ENCODE measurements at regions not wholly inside any gene's neighbourhood (a gene's known extent, or its start where the extent isn't known, plus 50 kb on each side); places are given as distances from the start of the nearest gene placed in this dataset.

DNA sequence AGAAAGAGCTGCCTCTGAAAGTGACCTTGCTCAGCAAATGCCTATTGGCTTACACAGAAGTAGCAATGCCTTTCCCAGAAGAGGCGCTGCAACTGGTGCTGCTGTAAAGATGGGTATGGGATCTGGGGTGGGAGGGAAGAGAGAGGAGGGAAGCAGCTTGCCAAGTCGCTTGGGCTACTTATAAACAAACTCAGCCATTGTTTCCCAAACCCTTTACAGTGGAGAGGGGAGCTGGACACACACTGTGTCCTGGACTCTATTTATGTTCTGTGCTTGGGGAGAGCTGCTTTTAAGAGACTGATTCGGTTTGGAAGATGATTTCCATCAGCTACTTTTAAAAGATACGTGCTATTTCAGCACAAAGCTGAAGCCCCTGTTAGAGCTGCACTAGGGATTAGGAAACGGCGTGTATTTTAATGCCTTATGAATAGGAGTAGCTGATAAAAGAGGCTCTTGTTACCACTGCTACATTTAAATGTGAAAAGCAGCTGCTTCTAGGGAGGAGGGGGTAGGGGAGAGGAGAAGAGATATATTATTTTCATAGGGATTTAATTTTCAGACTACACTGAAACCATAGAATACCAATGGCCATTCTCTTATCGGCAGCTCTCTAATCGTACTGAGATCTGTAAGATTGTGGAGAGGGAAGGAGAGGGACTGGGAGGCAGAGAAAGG, 440.6 kb downstream of the MCTP2 start:
- no peaks in the 10 kb centered on the region for H3K4me1 ChIP-seq
- no peaks in the 10 kb centered on the region; the same call in none of the 2 replicates for H3K27me3 ChIP-seq
- peak; percentile 19 for DNase-seq
- no peaks in the 10 kb centered on the region for H3K9me3 ChIP-seq
- no peaks in the 10 kb centered on the region for H3K36me3 ChIP-seq
- H3K4me3 ChIP-seq (ENCODE audit: low read depth, low read length), result no peak overlapping the region
- TF ChIP-seq, protein P1, sequence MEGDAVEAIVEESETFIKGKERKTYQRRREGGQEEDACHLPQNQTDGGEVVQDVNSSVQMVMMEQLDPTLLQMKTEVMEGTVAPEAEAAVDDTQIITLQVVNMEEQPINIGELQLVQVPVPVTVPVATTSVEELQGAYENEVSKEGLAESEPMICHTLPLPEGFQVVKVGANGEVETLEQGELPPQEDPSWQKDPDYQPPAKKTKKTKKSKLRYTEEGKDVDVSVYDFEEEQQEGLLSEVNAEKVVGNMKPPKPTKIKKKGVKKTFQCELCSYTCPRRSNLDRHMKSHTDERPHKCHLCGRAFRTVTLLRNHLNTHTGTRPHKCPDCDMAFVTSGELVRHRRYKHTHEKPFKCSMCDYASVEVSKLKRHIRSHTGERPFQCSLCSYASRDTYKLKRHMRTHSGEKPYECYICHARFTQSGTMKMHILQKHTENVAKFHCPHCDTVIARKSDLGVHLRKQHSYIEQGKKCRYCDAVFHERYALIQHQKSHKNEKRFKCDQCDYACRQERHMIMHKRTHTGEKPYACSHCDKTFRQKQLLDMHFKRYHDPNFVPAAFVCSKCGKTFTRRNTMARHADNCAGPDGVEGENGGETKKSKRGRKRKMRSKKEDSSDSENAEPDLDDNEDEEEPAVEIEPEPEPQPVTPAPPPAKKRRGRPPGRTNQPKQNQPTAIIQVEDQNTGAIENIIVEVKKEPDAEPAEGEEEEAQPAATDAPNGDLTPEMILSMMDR (IDR thresholded peaks at IDR 0.05; ENCODE audit: low read depth, low read length), result no peak

DNA sequence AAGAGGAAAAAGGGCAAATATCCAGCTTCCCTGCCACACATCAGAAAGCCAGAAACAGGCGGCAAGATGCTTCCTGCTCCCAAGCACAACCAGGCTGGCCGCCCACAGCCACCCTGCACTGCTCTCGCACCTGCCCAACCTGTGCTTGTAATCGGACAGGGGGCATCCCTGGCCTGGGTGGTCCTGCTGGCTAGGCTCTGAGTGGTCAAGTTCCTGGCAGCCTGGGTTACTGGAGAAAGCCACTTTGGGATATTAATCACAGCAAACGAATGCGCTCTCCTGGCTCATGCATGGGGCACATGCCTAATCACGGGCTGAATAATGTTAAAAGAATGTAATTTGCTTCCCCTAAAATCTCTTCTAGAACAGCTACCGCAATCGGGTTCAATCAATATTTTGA, 442.4 kb downstream of the MCTP2 start:
- Histone ChIP-seq H3K4me1 (no peaks in the 10 kb centered on the region), H3K36me3 (no peaks in the 10 kb centered on the region), H3K9me3 (no peaks in the 10 kb centered on the region), H3K4me3 (ENCODE audit: low read depth, low read length) (no peak overlapping the region), H3K27me3 (no peaks in the 10 kb centered on the region)
- no peak for DNase-seq
- TF ChIP-seq, protein P1 (IDR thresholded peaks at IDR 0.05; ENCODE audit: low read depth, low read length), result no peak

DNA sequence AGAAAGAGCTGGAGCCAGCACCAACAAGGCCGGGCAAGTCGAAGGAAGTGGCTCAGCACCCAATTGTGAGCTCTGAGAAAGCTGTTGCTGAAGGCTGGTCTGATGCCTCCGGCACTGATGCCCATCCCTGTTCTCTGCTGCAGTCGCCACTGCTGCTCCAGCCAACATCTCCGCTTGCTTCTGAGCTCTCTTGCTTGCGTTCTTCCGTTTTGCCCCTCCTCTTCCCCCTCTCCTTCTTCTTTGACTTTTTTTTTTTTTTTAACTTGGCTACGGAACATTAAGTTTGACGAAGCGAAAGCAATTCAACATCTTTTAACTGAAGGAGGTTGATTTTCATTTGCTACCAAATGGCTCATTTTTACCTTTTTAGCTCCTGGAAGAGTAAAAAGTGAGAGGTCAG, 442.9 kb downstream of the MCTP2 start:
- TF ChIP-seq, protein P1 (IDR thresholded peaks at IDR 0.05; ENCODE audit: low read depth, low read length), result no peak
- no peaks in the 10 kb centered on the region for H3K4me1 ChIP-seq
- no peak overlapping the region for H3K4me3 ChIP-seq (ENCODE audit: low read depth, low read length)
- H3K27me3 ChIP-seq, result 0 out of 2 replicates have a peak, but pooled peaks cover under 1% of the 10 kb centered on the region
- no peaks in the 10 kb centered on the region for H3K36me3 ChIP-seq
- no peak for DNase-seq
- no peaks in the 10 kb centered on the region for H3K9me3 ChIP-seq

DNA sequence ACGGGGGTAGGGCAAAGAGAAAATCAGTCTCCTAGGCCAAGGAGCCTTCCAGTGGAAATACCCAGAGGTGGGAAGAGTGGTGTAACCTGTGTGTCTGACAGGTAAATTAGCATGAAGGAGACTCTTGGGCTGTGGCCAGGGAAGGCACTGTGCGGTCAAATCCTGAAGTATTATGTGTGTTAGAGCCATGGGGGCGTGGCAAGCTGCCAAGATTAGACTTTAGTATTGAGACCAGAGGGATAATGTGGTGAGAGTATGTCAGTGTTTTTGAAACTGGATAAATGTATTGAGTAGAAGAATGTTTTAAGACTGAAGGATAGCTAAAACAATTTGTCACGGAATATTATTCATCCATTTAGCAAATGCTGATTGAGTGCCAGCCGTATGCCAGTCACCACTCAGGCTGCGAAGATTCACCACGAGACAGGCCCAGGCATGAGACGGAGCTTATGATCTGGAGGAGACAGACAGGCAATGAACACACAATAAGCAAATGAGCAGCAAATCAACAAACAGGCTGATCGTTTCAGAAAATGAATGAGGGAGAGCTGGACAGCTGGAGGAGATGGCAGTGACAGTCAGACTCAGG, 445.9 kb downstream of the MCTP2 start:
- DNase-seq, result no peak
- peaks cover 9% of the 10 kb centered on the region; the same call in 1 of the 2 replicates for H3K27me3 ChIP-seq

DNA sequence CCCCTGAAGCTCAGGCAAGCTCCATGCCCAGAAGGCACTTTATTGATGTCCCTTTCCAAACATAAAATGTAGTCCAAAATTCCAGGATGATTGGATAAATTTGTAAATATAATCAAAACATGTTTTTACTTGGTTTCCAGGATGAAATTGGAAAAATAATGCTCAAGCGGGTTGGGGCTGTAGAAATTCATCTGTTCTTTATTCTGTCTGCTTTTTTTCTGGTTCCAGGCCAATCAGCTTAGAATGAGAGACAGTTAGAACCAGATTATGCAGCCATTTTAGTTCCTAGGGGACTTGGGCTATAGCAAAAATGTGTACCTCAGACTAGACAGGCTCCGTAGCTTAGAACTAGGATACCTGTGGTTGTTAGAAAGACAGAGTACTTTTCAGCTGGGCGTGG, 450.8 kb downstream of the MCTP2 start:
- TF ChIP-seq, protein P1 (IDR thresholded peaks at IDR 0.05; ENCODE audit: low read depth, low read length), result no peak
- no peaks in the 10 kb centered on the region for H3K4me1 ChIP-seq
- H3K36me3 ChIP-seq, result no peaks in the 10 kb centered on the region
- H3K27me3 ChIP-seq, result peaks cover 9% of the 10 kb centered on the region; the same call in 1 of the 2 replicates
- no peaks in the 10 kb centered on the region for H3K9me3 ChIP-seq
- no peak for DNase-seq
- H3K4me3 ChIP-seq (ENCODE audit: low read depth, low read length), result no peak overlapping the region

More for the DNA sequence above, 445.9 kb downstream of the MCTP2 start:
- TF ChIP-seq, protein P1 (IDR thresholded peaks at IDR 0.05; ENCODE audit: low read depth, low read length), result no peak
- no peaks in the 10 kb centered on the region for H3K36me3 ChIP-seq
- H3K9me3 ChIP-seq, result no peaks in the 10 kb centered on the region
- no peak overlapping the region for H3K4me3 ChIP-seq (ENCODE audit: low read depth, low read length)
- H3K4me1 ChIP-seq, result no peaks in the 10 kb centered on the region

DNA sequence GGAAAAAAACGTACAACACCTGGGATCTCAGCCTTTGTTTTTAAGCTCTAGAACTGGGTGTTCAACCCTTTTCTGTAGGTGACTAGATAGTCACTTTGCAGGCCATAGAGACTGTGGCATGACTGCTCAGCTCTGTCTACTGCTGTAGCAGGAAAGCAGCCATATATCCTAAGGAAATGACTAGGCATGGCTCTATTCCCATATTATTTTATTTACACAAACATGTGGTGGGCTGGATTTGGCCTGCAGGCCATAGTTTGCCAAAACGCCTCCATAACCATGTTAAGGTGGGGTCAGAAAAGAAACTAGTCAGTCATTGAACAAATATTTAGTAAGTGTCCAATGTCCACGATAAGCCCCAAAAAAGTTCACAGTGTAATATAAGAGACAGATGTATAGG, 452.5 kb downstream of the MCTP2 start:
- Histone ChIP-seq H3K9me3 (no peaks in the 10 kb centered on the region), H3K36me3 (no peaks in the 10 kb centered on the region), H3K4me3 (ENCODE audit: low read depth, low read length) (no peak overlapping the region), H3K27me3 (peaks cover 9% of the 10 kb centered on the region; the same call in 1 of the 2 replicates), H3K4me1 (no peaks in the 10 kb centered on the region)
- TF ChIP-seq, protein P1 (IDR thresholded peaks at IDR 0.05; ENCODE audit: low read depth, low read length), result no peak
- no peak for DNase-seq
